GM19328 (cell line): ENCODE measurements at regions not wholly inside any gene's neighbourhood (a gene's known extent, or its start where the extent isn't known, plus 50 kb on each side); places are given as distances from the start of the nearest gene placed in this dataset.

Experiments used
- ATAC-seq: cut with Tn5 transposase; IDR thresholded peaks from one replicate; pipeline ENCODE4 v1.9.1; 2021; ENCODE audit warnings: mild to moderate bottlenecking, moderate library complexity; ENCODE audit not compliant: unreplicated experiment

- ATAC-seq: no peak
Measured at GRCh38 chr14:45728434-45729225, 475.6 kb upstream of the MIS18BP1 start.

- ATAC-seq: no peak
Measured at GRCh38 chr14:45727133-45727532, 474.1 kb upstream of the MIS18BP1 start.

- ATAC-seq: no peak
Measured at GRCh38 chr14:45721472-45721871, 468.5 kb upstream of the MIS18BP1 start.

GRCh38 chr14:45716572-45716971 lies 463.6 kb upstream of the MIS18BP1 start:
- no peak for ATAC-seq

GRCh38 chr14:45715946-45716345 lies 462.9 kb upstream of the MIS18BP1 start:
- ATAC-seq: no peak

- ATAC-seq: no peak
Measured at GRCh38 chr14:45709541-45709940, 456.5 kb upstream of the MIS18BP1 start.

GRCh38 chr14:45705940-45706534 lies 453.0 kb upstream of the MIS18BP1 start:
- no peak for ATAC-seq

GRCh38 chr14:45699471-45699870 lies 446.5 kb upstream of the MIS18BP1 start:
- ATAC-seq: no peak

- ATAC-seq: no peak
Measured at GRCh38 chr14:45698462-45699134, 445.6 kb upstream of the MIS18BP1 start.

- no peak for ATAC-seq
Measured at GRCh38 chr14:45686771-45687170, 433.8 kb upstream of the MIS18BP1 start.

GRCh38 chr14:45680531-45680930 lies 427.5 kb upstream of the MIS18BP1 start:
- ATAC-seq: no peak

- ATAC-seq: no peak
Measured at GRCh38 chr14:45679853-45680252, 426.9 kb upstream of the MIS18BP1 start.

- no peak for ATAC-seq
Measured at GRCh38 chr14:45678163-45678562, 425.2 kb upstream of the MIS18BP1 start.

- no peak for ATAC-seq
Measured at GRCh38 chr14:45673420-45673819, 420.4 kb upstream of the MIS18BP1 start.

GRCh38 chr14:45664668-45665356 lies 411.8 kb upstream of the MIS18BP1 start:
- no peak for ATAC-seq

GRCh38 chr14:45658917-45659299 lies 405.9 kb upstream of the MIS18BP1 start:
- no peak for ATAC-seq

GRCh38 chr14:45658226-45658916 lies 405.4 kb upstream of the MIS18BP1 start:
- no peak for ATAC-seq

- ATAC-seq: no peak
Measured at GRCh38 chr14:45651890-45652289, 398.9 kb upstream of the MIS18BP1 start.

- ATAC-seq: no peak
Measured at GRCh38 chr14:45650754-45651153, 397.8 kb upstream of the MIS18BP1 start.

- no peak for ATAC-seq
Measured at GRCh38 chr14:45649051-45649450, 396.0 kb upstream of the MIS18BP1 start.

GRCh38 chr14:45641541-45641940 lies 388.5 kb upstream of the MIS18BP1 start:
- ATAC-seq: no peak
